Left lung (tissue), 4 donors: ENCODE measurements at regions not wholly inside any gene's neighbourhood (a gene's known extent, or its start where the extent isn't known, plus 50 kb on each side); places are given as distances from the start of the nearest gene placed in this dataset.

Experiments used
- ATAC-seq: fragments of 200-7000 bp; cut with Tn5 transposase; one replicate; pipeline ENCODE4 v1.9.1; 2020; ENCODE audit warnings: moderate library complexity
- DNase-seq, 4 donors: peaks; one replicate each; pipeline ENCODE4 v3.0.0-alpha.2; 2013 to 2020
- H3K27ac ChIP-seq, 2 donors: fragments of 200-600 bp; sonication (generic) in 1 of 2; one replicate each; pipeline versions ENCODE4 v1.5.0 to v1.8.0; 2020 to 2021
- H3K27me3 ChIP-seq, 2 donors: fragments of 200-600 bp; sonication (generic) in 1 of 2; one replicate each; pipeline versions ENCODE4 v1.5.0 to v1.8.0; 2020 to 2021
- H3K36me3 ChIP-seq, 2 donors: fragments of 200-600 bp; sonication (generic) in 1 of 2; one replicate each; pipeline versions ENCODE4 v1.5.0 to v1.8.0; 2020 to 2021
- H3K4me1 ChIP-seq, 2 donors: fragments of 200-600 bp; one replicate each; pipeline ENCODE4 v1.8.0; 2021
- H3K4me3 ChIP-seq, 2 donors: fragments of 200-600 bp; sonication (generic) in 1 of 2; one replicate each; pipeline versions ENCODE4 v1.5.0 to v1.8.0; 2020 to 2021; ENCODE audit warnings: mild to moderate bottlenecking in 1 of 2
- H3K9me3 ChIP-seq, 2 donors: fragments of 200-600 bp; sonication (generic) in 1 of 2; one replicate each; pipeline versions ENCODE4 v1.5.0 to v1.8.0; 2020 to 2021
- CTCF ChIP-seq, 2 donors: fragments of 200-600 bp; sonication (generic) in 1 of 2; IDR thresholded peaks; one replicate each; pipeline versions ENCODE4 v1.5.0 to v1.8.0; 2021; ENCODE audit warnings: antibody characterized with exemption in 2 of 2
- intact Hi-C, 2 donors: fragments of 100-400 bp; cut with DNase I; formaldehyde crosslinking; loops; one replicate each; pipeline versions ENCODE4 v1.11.2 to v1.14.2; 2022
- donor health status: DM: no; HTN: yes; CAD: no.
- donor health status: DM: no; HTN: no; CAD: no.

- DNase-seq, result no peak
- no peak for ATAC-seq
- Histone ChIP-seq H3K36me3 (no peaks in the 10 kb centered on the region), H3K4me1 (no peaks in the 10 kb centered on the region), H3K4me3 (no peak overlapping the region), H3K27ac (no peak overlapping the region), H3K9me3 (no peaks in the 10 kb centered on the region), H3K27me3 (no peaks in the 10 kb centered on the region)
- TF ChIP-seq CTCF (IDR thresholded peaks at IDR 0.05), result no peak
- intact Hi-C loops, result no loop called here
These were observed 269.4 kb upstream of the CDYL start for GRCh38 chr6:4506792-4507191.

GRCh38 chr6:4506223-4506622 lies 270.0 kb upstream of the CDYL start:
- no peak overlapping the region for H3K27ac ChIP-seq
- ATAC-seq, result no peak
- no peaks in the 10 kb centered on the region for H3K27me3 ChIP-seq
- H3K4me1 ChIP-seq, result no peaks in the 10 kb centered on the region
- H3K9me3 ChIP-seq, result no peaks in the 10 kb centered on the region
- no peak overlapping the region for H3K4me3 ChIP-seq
- intact Hi-C loops, result no loop called here
- no peak for TF ChIP-seq CTCF (IDR thresholded peaks at IDR 0.05)
- DNase-seq, result no peak
- no peaks in the 10 kb centered on the region for H3K36me3 ChIP-seq

DNA sequence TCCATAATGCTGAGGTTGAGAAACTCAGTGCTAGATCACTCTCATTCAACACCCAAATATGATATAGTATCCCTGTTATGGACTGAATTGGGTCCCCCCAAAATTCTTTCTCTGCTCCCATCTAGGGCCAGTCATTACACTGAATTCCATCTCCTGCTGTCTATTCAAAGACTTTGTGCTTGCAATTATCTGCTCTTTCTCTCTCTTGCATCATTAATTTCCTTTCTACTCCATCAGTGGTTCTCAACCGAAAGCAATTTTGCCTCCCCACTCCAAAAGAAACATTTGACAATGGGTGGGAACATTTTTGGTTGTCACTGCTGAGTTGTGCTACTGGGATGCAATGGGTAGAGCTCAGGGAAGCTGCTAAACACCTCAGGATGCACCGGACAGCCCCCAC lies 271.5 kb upstream of the CDYL start:
- Histone ChIP-seq H3K36me3 (no peaks in the 10 kb centered on the region), H3K4me3 (no peak overlapping the region), H3K4me1 (no peaks in the 10 kb centered on the region), H3K9me3 (no peaks in the 10 kb centered on the region), H3K27me3 (no peaks in the 10 kb centered on the region), H3K27ac (no peak overlapping the region)
- ATAC-seq, result no peak
- no peak for TF ChIP-seq CTCF (IDR thresholded peaks at IDR 0.05)
- intact Hi-C loops, result no loop called here
- DNase-seq, result no peak

GRCh38 chr6:4503700-4504099 lies 272.5 kb upstream of the CDYL start:
- Histone ChIP-seq H3K9me3 (no peaks in the 10 kb centered on the region), H3K36me3 (no peaks in the 10 kb centered on the region)
- no peak for ATAC-seq

GRCh38 chr6:4496284-4496683 lies 279.9 kb upstream of the CDYL start:
- Histone ChIP-seq H3K4me3 (no peak overlapping the region), H3K9me3 (no peaks in the 10 kb centered on the region), H3K36me3 (no peaks in the 10 kb centered on the region), H3K27ac (no peak overlapping the region), H3K4me1 (no peaks in the 10 kb centered on the region), H3K27me3 (no peaks in the 10 kb centered on the region)
- no peak for ATAC-seq
- intact Hi-C loops, result no loop called here
- no peak for TF ChIP-seq CTCF (IDR thresholded peaks at IDR 0.05)
- no peak for DNase-seq

More at GRCh38 chr6:4503700-4504099, 272.5 kb upstream of the CDYL start:
- Histone ChIP-seq H3K4me1 (no peaks in the 10 kb centered on the region), H3K27ac (no peak overlapping the region), H3K4me3 (no peak overlapping the region), H3K27me3 (no peaks in the 10 kb centered on the region)
- no peak for TF ChIP-seq CTCF (IDR thresholded peaks at IDR 0.05)
- intact Hi-C loops, result no loop called here
- DNase-seq, result no peak
